ENCODE measurements at regions not wholly inside any gene's neighbourhood (a gene's known extent, or its start where the extent isn't known, plus 50 kb on each side); places are given as distances from the start of the nearest gene placed in this dataset.

DNA sequence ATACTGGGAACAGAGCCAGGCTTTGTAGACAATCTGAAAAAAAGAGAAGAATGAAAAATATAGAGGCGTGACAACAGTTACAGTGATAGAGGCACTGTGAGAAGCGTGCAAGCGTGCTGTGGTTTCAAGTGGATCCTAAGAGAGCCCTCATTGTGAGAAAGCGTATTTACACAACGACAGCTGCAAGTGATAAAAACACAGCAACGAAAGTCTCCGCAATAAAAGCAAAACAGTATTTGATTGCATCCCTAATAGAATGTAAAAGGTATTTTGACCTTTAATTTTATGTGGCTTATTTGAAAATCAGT, 642.7 kb upstream of the ARGLU1 start:
- TF ChIP-seq CTCF (IDR thresholded peaks at IDR 0.05; ENCODE audit: poor library complexity, severe bottlenecking) (no peak), EP300 (conservative IDR thresholded peaks at IDR 0.05; ENCODE audit: poor library complexity, severe bottlenecking) (no peak), POLR2AphosphoS5 (IDR thresholded peaks at IDR 0.05) (no peak), MXI1 (conservative IDR thresholded peaks at IDR 0.05; ENCODE audit: poor library complexity, severe bottlenecking) (no peak), EZH2 (IDR thresholded peaks at IDR 0.05; ENCODE audit: borderline replicate concordance, insufficient read depth, low read length, poor library complexity, severe bottlenecking) (no peak), RAD21 (conservative IDR thresholded peaks at IDR 0.05) (no peak), SMC3 (conservative IDR thresholded peaks at IDR 0.05; ENCODE audit: poor library complexity) (no peak), TAF1 (IDR thresholded peaks at IDR 0.05; ENCODE audit: low read depth) (no peak)
- TF ChIP-seq, protein P1, sequence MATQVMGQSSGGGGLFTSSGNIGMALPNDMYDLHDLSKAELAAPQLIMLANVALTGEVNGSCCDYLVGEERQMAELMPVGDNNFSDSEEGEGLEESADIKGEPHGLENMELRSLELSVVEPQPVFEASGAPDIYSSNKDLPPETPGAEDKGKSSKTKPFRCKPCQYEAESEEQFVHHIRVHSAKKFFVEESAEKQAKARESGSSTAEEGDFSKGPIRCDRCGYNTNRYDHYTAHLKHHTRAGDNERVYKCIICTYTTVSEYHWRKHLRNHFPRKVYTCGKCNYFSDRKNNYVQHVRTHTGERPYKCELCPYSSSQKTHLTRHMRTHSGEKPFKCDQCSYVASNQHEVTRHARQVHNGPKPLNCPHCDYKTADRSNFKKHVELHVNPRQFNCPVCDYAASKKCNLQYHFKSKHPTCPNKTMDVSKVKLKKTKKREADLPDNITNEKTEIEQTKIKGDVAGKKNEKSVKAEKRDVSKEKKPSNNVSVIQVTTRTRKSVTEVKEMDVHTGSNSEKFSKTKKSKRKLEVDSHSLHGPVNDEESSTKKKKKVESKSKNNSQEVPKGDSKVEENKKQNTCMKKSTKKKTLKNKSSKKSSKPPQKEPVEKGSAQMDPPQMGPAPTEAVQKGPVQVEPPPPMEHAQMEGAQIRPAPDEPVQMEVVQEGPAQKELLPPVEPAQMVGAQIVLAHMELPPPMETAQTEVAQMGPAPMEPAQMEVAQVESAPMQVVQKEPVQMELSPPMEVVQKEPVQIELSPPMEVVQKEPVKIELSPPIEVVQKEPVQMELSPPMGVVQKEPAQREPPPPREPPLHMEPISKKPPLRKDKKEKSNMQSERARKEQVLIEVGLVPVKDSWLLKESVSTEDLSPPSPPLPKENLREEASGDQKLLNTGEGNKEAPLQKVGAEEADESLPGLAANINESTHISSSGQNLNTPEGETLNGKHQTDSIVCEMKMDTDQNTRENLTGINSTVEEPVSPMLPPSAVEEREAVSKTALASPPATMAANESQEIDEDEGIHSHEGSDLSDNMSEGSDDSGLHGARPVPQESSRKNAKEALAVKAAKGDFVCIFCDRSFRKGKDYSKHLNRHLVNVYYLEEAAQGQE (IDR thresholded peaks at IDR 0.05; ENCODE audit: borderline replicate concordance) = no peak

Data from neural cell (in vitro differentiated cells).